ENCODE measurements at regions not wholly inside any gene's neighbourhood (a gene's known extent, or its start where the extent isn't known, plus 50 kb on each side); places are given as distances from the start of the nearest gene placed in this dataset.

GRCh38 chr9:17045381-17045940 lies 89.4 kb upstream of the CNTLN start:
- TF ChIP-seq POLR2A (IDR thresholded peaks at IDR 0.05), result no peak
- TF ChIP-seq CTCF (IDR thresholded peaks at IDR 0.05), result no peak

All from thyroid gland (tissue), 4 donors.